SK-N-SH (cell line): ENCODE measurements at regions not wholly inside any gene's neighbourhood (a gene's known extent, or its start where the extent isn't known, plus 50 kb on each side); places are given as distances from the start of the nearest gene placed in this dataset.

Source experiments
- CTCF ChIA-PET: fragments of 300-600, 350-600 bp; formaldehyde crosslinking; extraction: SDS; loops from one replicate; lab custom pipeline; 2021; lab: Yijun Ruan, JAX
- POLR2A ChIA-PET: fragments of 350-600 bp; sonication (Branson Sonifier 250); formaldehyde crosslinking; extraction: SDS; loops from one replicate; lab custom pipeline; 2020; ENCODE audit warnings: antibody characterized with exemption, inconsistent platforms; lab: Yijun Ruan, JAX
- DNase-seq: peaks from one replicate; pipeline ENCODE4 v3.0.0; 2012
- H2AFZ ChIP-seq: fragments of 200-600 bp; sonication (generic); 2 replicates; pipeline ENCODE4 v1.8.1; 2016; ENCODE audit warnings: antibody characterized with exemption, mild to moderate bottlenecking, low read depth
- H3F3A ChIP-seq: fragments of 200-600 bp; sonication (generic); replicated peaks from 2 replicates; pipeline ENCODE3; 2016; ENCODE audit warnings: antibody characterized with exemption, mild to moderate bottlenecking; ENCODE audit not compliant: insufficient read depth
- H3K27ac ChIP-seq, 2 experiments: fragments of 200-500 bp in 1 of 2; fragments of 200-600 bp in 1 of 2; sonication (Bioruptor generic) in 1 of 2; sonication (generic), shearing (Covaris generic) in 1 of 2; 2 replicates each; pipeline versions ENCODE4 v1.5.1 to v1.6.1; 2014 to 2016; ENCODE audit warnings: low read depth in 2 of 2, inconsistent platforms in 1 of 2, low read length in 1 of 2, mild to moderate bottlenecking in 1 of 2, mixed read lengths in 1 of 2
- H3K27me3 ChIP-seq: fragments of 200-600 bp; sonication (generic), shearing (Covaris generic); 2 replicates; pipeline ENCODE4 v1.6.1; 2016; ENCODE audit warnings: mixed run types; ENCODE audit not compliant: insufficient read depth
- H3K36me3 ChIP-seq, 2 experiments: fragments of 200-500 bp in 1 of 2; fragments of 200-600 bp in 1 of 2; sonication (Bioruptor generic) in 1 of 2; sonication (generic) in 1 of 2; replicated peaks in 1 of 2; 2 replicates each; pipeline versions ENCODE3 to v1.5.1; 2014 to 2016; ENCODE audit warnings: low read length in 1 of 2, mild to moderate bottlenecking in 1 of 2; ENCODE audit not compliant: insufficient read depth in 2 of 2, control insufficient read depth in 1 of 2
- H3K4me1 ChIP-seq, 2 experiments: fragments of 200-500 bp in 1 of 2; fragments of 200-600 bp in 1 of 2; sonication (Bioruptor generic) in 1 of 2; sonication (generic), shearing (Covaris generic) in 1 of 2; 2 replicates each; pipeline versions ENCODE4 v1.5.1 to v1.6.1; 2014 to 2016; ENCODE audit warnings: low read depth in 1 of 2, low read length in 1 of 2, mixed run types in 1 of 2; ENCODE audit not compliant: insufficient read depth in 2 of 2, control insufficient read depth in 1 of 2
- H3K4me2 ChIP-seq: fragments of 200-600 bp; sonication (generic), shearing (Covaris generic); 2 replicates; pipeline ENCODE4 v1.6.1; 2017; ENCODE audit warnings: mixed run types
- H3K4me3 ChIP-seq, 2 experiments: fragments of 200-500 bp in 1 of 2; fragments of 200-600 bp in 1 of 2; sonication (Bioruptor generic) in 1 of 2; sonication (generic), shearing (Covaris generic) in 1 of 2; 2 replicates each; pipeline versions ENCODE4 v1.5.1 to v1.8.1; 2014 to 2016; ENCODE audit warnings: low read depth in 2 of 2, inconsistent platforms in 1 of 2, low read length in 1 of 2, mild to moderate bottlenecking in 1 of 2, mixed read lengths in 1 of 2, moderate library complexity in 1 of 2
- H3K79me2 ChIP-seq: fragments of 200-600 bp; sonication (generic); 2 replicates; pipeline ENCODE4 v1.8.1; 2017; ENCODE audit warnings: mild to moderate bottlenecking; ENCODE audit not compliant: insufficient read depth
- H3K9ac ChIP-seq: fragments of 200-600 bp; sonication (generic); 2 replicates; pipeline ENCODE4 v1.6.1; 2017; ENCODE audit warnings: mixed run types
- H3K9me2 ChIP-seq: fragments of 200-600 bp; sonication (generic); 2 replicates; pipeline ENCODE4 v1.6.1; 2017; ENCODE audit warnings: mixed run types
- H3K9me3 ChIP-seq: fragments of 200-600 bp; sonication (generic); 2 replicates; pipeline ENCODE4 v1.6.1; 2017; ENCODE audit warnings: mixed run types, mild to moderate bottlenecking, moderate library complexity
- H4K20me1 ChIP-seq: fragments of 200-600 bp; sonication (generic); 2 replicates; pipeline ENCODE4 v1.6.1; 2017; ENCODE audit warnings: mild to moderate bottlenecking, mixed run types; ENCODE audit not compliant: insufficient read depth
- ELF1 ChIP-seq: IDR thresholded peaks from 2 replicates; pipeline ENCODE4 v1.4.0; 2012
- EP300 ChIP-seq, 2 experiments: IDR thresholded peaks; 2 replicates each; pipeline versions ENCODE4 v1.4.0 to v1.6.1; 2012; ENCODE audit warnings: borderline replicate concordance in 1 of 2, low read depth in 1 of 2, low read length in 1 of 2
- GABPA ChIP-seq: IDR thresholded peaks from 2 replicates; pipeline ENCODE4 v1.4.0; 2012; ENCODE audit warnings: low read depth, mild to moderate bottlenecking
- GATA2 ChIP-seq: sonication (generic); formaldehyde crosslinking; IDR thresholded peaks from 2 replicates; pipeline ENCODE4 v1.5.0; 2020; ENCODE audit warnings: mild to moderate bottlenecking, missing genetic modification reagents
- RCOR1 ChIP-seq: fragments of 150-350 bp; IDR thresholded peaks from 2 replicates; pipeline ENCODE4 v1.6.1; 2017; ENCODE audit warnings: antibody characterized with exemption, low read length
- SIN3A ChIP-seq: IDR thresholded peaks from 2 replicates; pipeline ENCODE4 v1.6.1; 2012; ENCODE audit warnings: low read depth, mild to moderate bottlenecking, low read length, moderate library complexity, borderline replicate concordance
- SMC3 ChIP-seq: IDR thresholded peaks from 2 replicates; pipeline ENCODE4 v1.6.1; 2012; ENCODE audit warnings: low read depth, low read length, improper control_type of control experiment
- WGBS: methylation state at CpG from one replicate; pipeline ENCODE4 v1.1.6; 2017; ENCODE audit warnings: low lambda C conversion rate; 5-methylcytosine and 5-hydroxymethylcytosine counted together
- TF ChIP-seq, protein P1 (sequence below): IDR thresholded peaks from 2 replicates; pipeline ENCODE4 v1.6.1; 2012; ENCODE audit warnings: mild to moderate bottlenecking, low read depth, low read length, moderate library complexity
- TF ChIP-seq, protein P2 (sequence below): fragments of 200-600 bp; sonication (generic); IDR thresholded peaks from 2 replicates; pipeline ENCODE4 v1.6.1; 2017; ENCODE audit warnings: antibody characterized with exemption, mild to moderate bottlenecking, moderate library complexity
- TF ChIP-seq, protein P3 (sequence below): IDR thresholded peaks from 2 replicates; pipeline ENCODE4 v1.4.0; 2012; ENCODE audit warnings: low read depth
- TF ChIP-seq, protein P4 (sequence below): fragments of 150-350 bp; IDR thresholded peaks from 2 replicates; pipeline ENCODE4 v1.6.1; 2017; ENCODE audit warnings: antibody characterized with exemption, low read length, low read depth, borderline replicate concordance

DNA sequence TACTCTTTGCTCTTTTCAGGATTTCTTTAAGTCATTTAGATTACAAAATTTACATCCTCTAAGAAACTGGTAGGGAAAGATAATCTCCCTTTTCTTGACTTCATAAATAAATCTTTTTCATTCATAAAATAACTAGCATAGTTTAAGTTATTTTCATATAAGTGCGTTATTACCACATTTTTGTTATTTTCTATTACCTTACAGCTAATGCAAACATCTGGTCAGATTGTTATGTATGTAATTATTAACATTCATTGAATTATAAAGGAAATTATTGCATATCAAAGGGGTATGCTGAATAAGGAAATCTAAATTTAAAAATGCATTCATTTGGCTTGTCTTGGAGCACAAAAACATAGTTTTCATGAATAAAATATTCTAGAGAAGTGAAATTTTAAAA lies 55.3 kb upstream of the SLITRK1 start (continued):
- no peak for TF ChIP-seq GABPA
- TF ChIP-seq, protein P1, sequence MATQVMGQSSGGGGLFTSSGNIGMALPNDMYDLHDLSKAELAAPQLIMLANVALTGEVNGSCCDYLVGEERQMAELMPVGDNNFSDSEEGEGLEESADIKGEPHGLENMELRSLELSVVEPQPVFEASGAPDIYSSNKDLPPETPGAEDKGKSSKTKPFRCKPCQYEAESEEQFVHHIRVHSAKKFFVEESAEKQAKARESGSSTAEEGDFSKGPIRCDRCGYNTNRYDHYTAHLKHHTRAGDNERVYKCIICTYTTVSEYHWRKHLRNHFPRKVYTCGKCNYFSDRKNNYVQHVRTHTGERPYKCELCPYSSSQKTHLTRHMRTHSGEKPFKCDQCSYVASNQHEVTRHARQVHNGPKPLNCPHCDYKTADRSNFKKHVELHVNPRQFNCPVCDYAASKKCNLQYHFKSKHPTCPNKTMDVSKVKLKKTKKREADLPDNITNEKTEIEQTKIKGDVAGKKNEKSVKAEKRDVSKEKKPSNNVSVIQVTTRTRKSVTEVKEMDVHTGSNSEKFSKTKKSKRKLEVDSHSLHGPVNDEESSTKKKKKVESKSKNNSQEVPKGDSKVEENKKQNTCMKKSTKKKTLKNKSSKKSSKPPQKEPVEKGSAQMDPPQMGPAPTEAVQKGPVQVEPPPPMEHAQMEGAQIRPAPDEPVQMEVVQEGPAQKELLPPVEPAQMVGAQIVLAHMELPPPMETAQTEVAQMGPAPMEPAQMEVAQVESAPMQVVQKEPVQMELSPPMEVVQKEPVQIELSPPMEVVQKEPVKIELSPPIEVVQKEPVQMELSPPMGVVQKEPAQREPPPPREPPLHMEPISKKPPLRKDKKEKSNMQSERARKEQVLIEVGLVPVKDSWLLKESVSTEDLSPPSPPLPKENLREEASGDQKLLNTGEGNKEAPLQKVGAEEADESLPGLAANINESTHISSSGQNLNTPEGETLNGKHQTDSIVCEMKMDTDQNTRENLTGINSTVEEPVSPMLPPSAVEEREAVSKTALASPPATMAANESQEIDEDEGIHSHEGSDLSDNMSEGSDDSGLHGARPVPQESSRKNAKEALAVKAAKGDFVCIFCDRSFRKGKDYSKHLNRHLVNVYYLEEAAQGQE: no peak
- no peak for TF ChIP-seq ELF1
- TF ChIP-seq, protein P2, sequence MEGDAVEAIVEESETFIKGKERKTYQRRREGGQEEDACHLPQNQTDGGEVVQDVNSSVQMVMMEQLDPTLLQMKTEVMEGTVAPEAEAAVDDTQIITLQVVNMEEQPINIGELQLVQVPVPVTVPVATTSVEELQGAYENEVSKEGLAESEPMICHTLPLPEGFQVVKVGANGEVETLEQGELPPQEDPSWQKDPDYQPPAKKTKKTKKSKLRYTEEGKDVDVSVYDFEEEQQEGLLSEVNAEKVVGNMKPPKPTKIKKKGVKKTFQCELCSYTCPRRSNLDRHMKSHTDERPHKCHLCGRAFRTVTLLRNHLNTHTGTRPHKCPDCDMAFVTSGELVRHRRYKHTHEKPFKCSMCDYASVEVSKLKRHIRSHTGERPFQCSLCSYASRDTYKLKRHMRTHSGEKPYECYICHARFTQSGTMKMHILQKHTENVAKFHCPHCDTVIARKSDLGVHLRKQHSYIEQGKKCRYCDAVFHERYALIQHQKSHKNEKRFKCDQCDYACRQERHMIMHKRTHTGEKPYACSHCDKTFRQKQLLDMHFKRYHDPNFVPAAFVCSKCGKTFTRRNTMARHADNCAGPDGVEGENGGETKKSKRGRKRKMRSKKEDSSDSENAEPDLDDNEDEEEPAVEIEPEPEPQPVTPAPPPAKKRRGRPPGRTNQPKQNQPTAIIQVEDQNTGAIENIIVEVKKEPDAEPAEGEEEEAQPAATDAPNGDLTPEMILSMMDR: no peak

DNA sequence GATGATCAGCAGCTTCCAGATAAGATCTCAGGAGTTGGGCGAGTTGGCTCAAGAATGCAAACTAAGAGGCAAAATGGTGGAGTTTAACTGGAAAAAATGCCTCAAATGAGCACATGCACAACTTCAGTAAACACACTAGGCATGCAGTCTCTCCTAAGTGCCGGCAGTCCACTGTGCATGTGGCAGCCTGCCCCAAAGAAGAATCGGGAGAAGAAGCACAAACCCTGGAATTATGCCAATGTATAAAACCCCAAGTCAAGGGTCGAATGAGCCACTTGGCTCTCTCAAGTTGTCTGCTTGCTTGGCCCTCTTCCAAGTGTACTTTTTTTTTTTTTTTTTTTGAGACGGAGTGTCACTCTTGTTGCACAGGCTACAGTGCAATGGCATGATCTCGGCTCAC lies 53.3 kb upstream of the SLITRK1 start:
- TF ChIP-seq GATA2 (CRISPR knock-in tag) (no peak), SIN3A (no peak), RCOR1 (no peak), SMC3 (no peak), EP300 (IDR thresholded peaks at IDR 0.05; ENCODE audit: borderline replicate concordance in 1 of 2, low read depth in 1 of 2, low read length in 1 of 2) (no peak)
- TF ChIP-seq, protein P3, sequence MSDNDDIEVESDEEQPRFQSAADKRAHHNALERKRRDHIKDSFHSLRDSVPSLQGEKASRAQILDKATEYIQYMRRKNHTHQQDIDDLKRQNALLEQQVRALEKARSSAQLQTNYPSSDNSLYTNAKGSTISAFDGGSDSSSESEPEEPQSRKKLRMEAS: no peak
- TF ChIP-seq, protein P4, sequence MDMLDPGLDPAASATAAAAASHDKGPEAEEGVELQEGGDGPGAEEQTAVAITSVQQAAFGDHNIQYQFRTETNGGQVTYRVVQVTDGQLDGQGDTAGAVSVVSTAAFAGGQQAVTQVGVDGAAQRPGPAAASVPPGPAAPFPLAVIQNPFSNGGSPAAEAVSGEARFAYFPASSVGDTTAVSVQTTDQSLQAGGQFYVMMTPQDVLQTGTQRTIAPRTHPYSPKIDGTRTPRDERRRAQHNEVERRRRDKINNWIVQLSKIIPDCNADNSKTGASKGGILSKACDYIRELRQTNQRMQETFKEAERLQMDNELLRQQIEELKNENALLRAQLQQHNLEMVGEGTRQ: no peak
- no peaks in the 10 kb centered on the region for H3F3A ChIP-seq
- no peak overlapping the region for H3K4me3 ChIP-seq
- H3K4me2 ChIP-seq: no peak overlapping the region
- WGBS: 11% methylated on average over 6 of the region's 6 CpGs
- no peak for DNase-seq
- H3K27me3 ChIP-seq: no peaks in the 10 kb centered on the region
- H3K4me1 ChIP-seq: no peaks in the 10 kb centered on the region
- no peak overlapping the region for H3K27ac ChIP-seq
- ChIA-PET POLR2A (no interaction called here), CTCF (no interaction called here)
- H4K20me1 ChIP-seq: no peaks in the 10 kb centered on the region
- no peaks in the 10 kb centered on the region for H3K79me2 ChIP-seq
- no peaks in the 10 kb centered on the region for H3K36me3 ChIP-seq
- no peaks in the 10 kb centered on the region for H3K9me2 ChIP-seq
- H2AFZ ChIP-seq: no peak overlapping the region
- no peak overlapping the region for H3K9ac ChIP-seq
- no peaks in the 10 kb centered on the region for H3K9me3 ChIP-seq
